PC-9 (cell line): ENCODE measurements at regions not wholly inside any gene's neighbourhood (a gene's known extent, or its start where the extent isn't known, plus 50 kb on each side); places are given as distances from the start of the nearest gene placed in this dataset.

Experiments used
- BruUV-seq: library from RNA; stranded (reverse); fragments of 400-500 nt; replicated peaks from 2 replicates; lab custom pipeline; 2021; lab: Mats Ljungman, UMichigan
- CTCF ChIA-PET: fragments of 300-600 bp; sonication (Branson Sonifier 250); formaldehyde crosslinking; loops from one replicate; lab custom pipeline; 2022; ENCODE audit warnings: antibody characterized with exemption; lab: Charles Lee
- POLR2A ChIA-PET: fragments of 300-600 bp; sonication (Branson Sonifier 250); formaldehyde crosslinking; loops from one replicate; lab custom pipeline; 2022; ENCODE audit warnings: antibody characterized with exemption; ENCODE audit not compliant: unreplicated experiment; lab: Charles Lee
- DNase-seq, 2 experiments: peaks; one replicate each; pipeline versions ENCODE4 v3.0.0 to v3.0.0-alpha.2; 2015 to 2022; ENCODE audit warnings: mixed read lengths in 1 of 2
- H2AFZ ChIP-seq: fragments of 200-600 bp; sonication (generic); 2 replicates; pipeline ENCODE4 v1.8.1; 2017; ENCODE audit warnings: antibody characterized with exemption
- H3F3A ChIP-seq: fragments of 200-600 bp; sonication (generic); 2 replicates; pipeline ENCODE4 v1.8.1; 2017; ENCODE audit warnings: antibody characterized with exemption, mild to moderate bottlenecking, low read depth; ENCODE audit not compliant: insufficient read depth
- H3K27ac ChIP-seq: fragments of 200-600 bp; sonication (generic); 2 replicates; pipeline ENCODE4 v1.6.1; 2016; ENCODE audit warnings: mixed run types
- H3K27me3 ChIP-seq: fragments of 200-600 bp; sonication (generic); 2 replicates; pipeline ENCODE4 v1.6.1; 2016; ENCODE audit warnings: low read depth, mixed run types; ENCODE audit not compliant: insufficient read depth
- H3K36me3 ChIP-seq: fragments of 200-600 bp; sonication (generic); 2 replicates; pipeline ENCODE4 v1.6.1; 2016; ENCODE audit warnings: low read depth, mixed run types
- H3K4me1 ChIP-seq: fragments of 200-600 bp; sonication (generic); replicated peaks from 2 replicates; pipeline ENCODE4 v1.6.1; 2016; ENCODE audit warnings: mixed run types; ENCODE audit not compliant: insufficient read depth
- H3K4me2 ChIP-seq: fragments of 200-600 bp; sonication (generic); 2 replicates; pipeline ENCODE4 v1.6.1; 2017; ENCODE audit warnings: mixed run types
- H3K4me3 ChIP-seq: fragments of 200-600 bp; sonication (generic); 2 replicates; pipeline ENCODE4 v1.6.1; 2016; ENCODE audit warnings: mixed run types
- H3K79me2 ChIP-seq: fragments of 200-600 bp; sonication (generic); 2 replicates; pipeline ENCODE4 v1.6.1; 2017; ENCODE audit warnings: low read depth, mixed run types
- H3K9me2 ChIP-seq: fragments of 200-600 bp; sonication (generic); 2 replicates; pipeline ENCODE4 v1.8.1; 2017; ENCODE audit warnings: mild to moderate bottlenecking; ENCODE audit not compliant: insufficient read depth
- H3K9me3 ChIP-seq: fragments of 200-600 bp; sonication (generic); 2 replicates; pipeline ENCODE4 v1.8.1; 2016; ENCODE audit warnings: low read depth; ENCODE audit not compliant: insufficient read depth
- H4K20me1 ChIP-seq: fragments of 200-600 bp; sonication (generic); 2 replicates; pipeline ENCODE4 v1.8.1; 2017; ENCODE audit not compliant: insufficient read depth
- CTCF ChIP-seq: fragments of 200-600 bp; sonication (generic); conservative IDR thresholded peaks from 2 replicates; pipeline ENCODE4 v1.6.1; 2017; ENCODE audit warnings: mixed run types, antibody characterized with exemption, mild to moderate bottlenecking, moderate library complexity
- EZH2 ChIP-seq: fragments of 200-600 bp; sonication (generic); IDR thresholded peaks from 2 replicates; pipeline ENCODE4 v1.8.0; 2017; ENCODE audit warnings: antibody characterized with exemption, low read depth
- intact Hi-C: fragments of 100-400 bp; cut with micrococcal nuclease; formaldehyde crosslinking; loops from one replicate; pipeline ENCODE4 v1.10.0; 2022; ENCODE audit not compliant: unreplicated experiment

DNA sequence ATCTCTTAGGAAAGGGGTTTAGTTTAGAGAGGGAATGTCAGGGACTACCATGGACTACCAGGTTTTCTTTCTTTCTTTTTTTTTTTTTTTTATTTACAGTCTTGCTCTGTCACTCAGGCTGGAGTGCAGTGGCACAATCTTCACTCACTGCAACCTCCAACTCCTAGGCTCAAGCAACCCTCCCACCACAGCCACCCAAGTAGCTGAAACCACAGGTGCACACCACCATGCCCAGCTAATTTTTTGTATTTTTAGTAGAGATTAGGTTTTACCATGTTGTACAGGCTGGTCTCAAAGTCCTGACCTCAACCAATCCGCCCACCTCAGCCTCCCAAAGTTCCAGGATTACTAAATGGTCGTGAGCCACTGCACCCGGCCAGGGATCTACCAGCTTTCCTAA, 572.7 kb downstream of the CAAP1 start:
- Histone ChIP-seq H3K9me3 (no peaks in the 10 kb centered on the region), H3K4me3 (no peak overlapping the region), H3F3A (no peaks in the 10 kb centered on the region), H3K79me2 (no peaks in the 10 kb centered on the region), H3K4me1 (no peaks in the 10 kb centered on the region), H4K20me1 (no peaks in the 10 kb centered on the region), H2AFZ (no peak overlapping the region), H3K9me2 (no peaks in the 10 kb centered on the region), H3K27me3 (no peaks in the 10 kb centered on the region), H3K36me3 (no peaks in the 10 kb centered on the region), H3K27ac (no peak overlapping the region), H3K4me2 (no peak overlapping the region)
- DNase-seq, result no peak
- ChIA-PET POLR2A (no interaction called here), CTCF (no interaction called here)
- TF ChIP-seq EZH2, result no peak
- no peak for TF ChIP-seq CTCF
- no TSS peak for BruUV-seq
- intact Hi-C loops, result no loop called here

DNA sequence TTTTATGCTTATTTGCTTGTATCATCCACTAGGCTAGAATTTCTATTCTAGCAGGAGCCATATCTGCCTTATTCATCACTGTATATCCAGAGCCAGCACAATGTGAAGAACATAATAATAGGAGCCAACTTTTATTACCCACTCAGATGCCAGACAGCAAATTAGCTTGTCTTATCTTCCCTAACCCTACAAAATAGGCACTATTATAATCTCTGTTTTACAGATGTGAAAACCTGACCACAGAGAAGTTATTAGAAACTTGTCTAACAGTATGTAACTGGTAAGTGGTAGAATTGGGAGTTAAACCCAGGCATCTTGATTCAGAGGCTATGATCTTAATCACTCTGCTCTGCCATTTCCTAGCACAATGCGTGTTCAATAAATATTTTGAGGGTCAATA, 579.5 kb downstream of the CAAP1 start:
- CTCF ChIA-PET, result no interaction called here
- no TSS peak for BruUV-seq

DNA sequence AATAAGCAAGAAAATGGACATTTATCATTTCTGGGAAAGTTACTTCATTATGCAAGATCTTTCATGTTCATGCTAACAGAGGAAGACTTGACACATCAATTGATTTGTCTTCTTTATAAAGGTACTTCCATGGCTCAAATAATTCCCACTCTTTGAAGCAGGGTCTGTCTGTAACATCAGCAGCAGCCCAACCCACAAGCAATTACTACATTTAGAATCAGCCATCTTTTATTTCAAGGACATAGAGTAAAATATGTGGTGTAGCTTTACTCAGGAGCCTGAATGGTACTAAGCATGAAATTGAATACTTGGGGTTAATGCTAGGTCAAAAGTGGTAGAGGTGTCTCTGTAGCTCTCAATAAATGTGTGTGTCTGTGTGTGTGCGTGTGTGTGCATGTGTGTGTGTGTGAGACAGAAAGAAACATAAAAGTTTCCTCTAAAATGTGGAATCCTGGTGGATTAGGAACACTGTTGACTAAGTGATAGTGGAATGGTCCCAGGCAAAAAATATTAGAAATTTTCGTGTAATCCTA, 581.1 kb downstream of the CAAP1 start:
- H3K9me2 ChIP-seq, result no peaks in the 10 kb centered on the region
- H3K36me3 ChIP-seq, result no peaks in the 10 kb centered on the region
- ChIA-PET CTCF (no interaction called here), POLR2A (no interaction called here)
- no peaks in the 10 kb centered on the region for H3K79me2 ChIP-seq
- H3K4me3 ChIP-seq, result no peak overlapping the region
- H3K4me1 ChIP-seq, result no peaks in the 10 kb centered on the region
- no peak overlapping the region for H3K4me2 ChIP-seq
- H4K20me1 ChIP-seq, result no peaks in the 10 kb centered on the region
- no peaks in the 10 kb centered on the region for H3F3A ChIP-seq
- no peak overlapping the region for H3K27ac ChIP-seq
- DNase-seq, result no peak
- no peak overlapping the region for H2AFZ ChIP-seq
- intact Hi-C loops, result no loop called here
- H3K27me3 ChIP-seq, result no peaks in the 10 kb centered on the region
- H3K9me3 ChIP-seq, result no peaks in the 10 kb centered on the region
- no TSS peak for BruUV-seq
- TF ChIP-seq EZH2, result no peak
- no peak for TF ChIP-seq CTCF

More for the DNA sequence above, 579.5 kb downstream of the CAAP1 start:
- intact Hi-C loops, result no loop called here
- H3K79me2 ChIP-seq, result no peaks in the 10 kb centered on the region
- H3K4me2 ChIP-seq, result no peak overlapping the region
- DNase-seq, result no peak
- no peaks in the 10 kb centered on the region for H3K9me2 ChIP-seq
- POLR2A ChIA-PET, result no interaction called here
- H3K27me3 ChIP-seq, result no peaks in the 10 kb centered on the region
- no peaks in the 10 kb centered on the region for H3K9me3 ChIP-seq
- H2AFZ ChIP-seq, result no peak overlapping the region
- no peak overlapping the region for H3K27ac ChIP-seq
- H4K20me1 ChIP-seq, result no peaks in the 10 kb centered on the region
- no peaks in the 10 kb centered on the region for H3K36me3 ChIP-seq
- H3K4me3 ChIP-seq, result no peak overlapping the region
- H3K4me1 ChIP-seq, result no peaks in the 10 kb centered on the region
- TF ChIP-seq EZH2 (no peak), CTCF (no peak)
- H3F3A ChIP-seq, result no peaks in the 10 kb centered on the region
